GM12878 (cell line): ENCODE measurements at regions not wholly inside any gene's neighbourhood (a gene's known extent, or its start where the extent isn't known, plus 50 kb on each side); places are given as distances from the start of the nearest gene placed in this dataset.

Source experiments
- ATAC-seq: fragments of 200-7000 bp; cut with Tn5 transposase; 3 replicates; pipeline ENCODE4 v1.9.1; 2020; ENCODE audit warnings: mild to moderate bottlenecking, moderate library complexity
- BruUV-seq: library from RNA; stranded (reverse); fragments of 400-500 nt; replicated peaks from 2 replicates; lab custom pipeline; 2021; lab: Mats Ljungman, UMichigan
- CTCF ChIA-PET: fragments of 300-600 bp; sonication (Branson Sonifier 250); formaldehyde crosslinking; extraction: SDS; loops from one replicate; lab custom pipeline; 2021; ENCODE audit warnings: inconsistent platforms; lab: Yijun Ruan, JAX
- POLR2A ChIA-PET: fragments of 350-600 bp; formaldehyde crosslinking; extraction: SDS; loops from one replicate; lab custom pipeline; 2021; ENCODE audit warnings: inconsistent platforms; lab: Charles Lee
- RAD21 ChIA-PET: fragments of 300-600 bp; sonication (Branson Sonifier 250); formaldehyde crosslinking; loops from one replicate; lab custom pipeline; 2023; ENCODE audit warnings: antibody characterized with exemption; ENCODE audit not compliant: unreplicated experiment; lab: Charles Lee
- SMC1A ChIA-PET: fragments of 300-600 bp; sonication (Branson Sonifier 250); formaldehyde crosslinking; loops from one replicate; lab custom pipeline; 2023; ENCODE audit not compliant: unreplicated experiment, uncharacterized antibody; lab: Charles Lee
- DNase-seq: peaks from one replicate; pipeline ENCODE4 v3.0.0-alpha.2; 2011; ENCODE audit warnings: low read depth, low spot score
- FAIRE-seq: peaks from 3 replicates; lab custom pipeline; 2011; peaks lifted over from hg19 to GRCh38; lab: Jason Lieb, UNC
- H2AFZ ChIP-seq: 2 replicates; pipeline ENCODE4 v1.6.0; 2011; ENCODE audit warnings: low read depth, low read length, control low read depth; ENCODE audit not compliant: control insufficient read depth
- H3K27ac ChIP-seq: 2 replicates; pipeline ENCODE4 v1.5.1; 2011; ENCODE audit warnings: control low read depth; ENCODE audit not compliant: control insufficient read depth, insufficient read depth
- H3K27me3 ChIP-seq, 2 experiments: replicated peaks in 1 of 2; 2 replicates each; pipeline versions ENCODE4 v1.6.0 to v1.6.1; 2011; ENCODE audit warnings: low read length in 1 of 2; ENCODE audit not compliant: control insufficient read depth in 2 of 2, insufficient read depth in 2 of 2
- H3K36me3 ChIP-seq, 2 experiments: 2 replicates each; pipeline ENCODE4 v1.5.1; 2011; ENCODE audit warnings: low read length in 1 of 2; ENCODE audit not compliant: control insufficient read depth in 2 of 2, insufficient read depth in 2 of 2
- H3K4me1 ChIP-seq: 2 replicates; pipeline ENCODE4 v1.6.1; 2011; ENCODE audit warnings: mild to moderate bottlenecking, low read length, moderate library complexity, mixed read lengths; ENCODE audit not compliant: control insufficient read depth, insufficient read depth
- H3K4me2 ChIP-seq: 2 replicates; pipeline ENCODE4 v1.6.0; 2011; ENCODE audit warnings: control low read depth; ENCODE audit not compliant: control insufficient read depth, insufficient read depth
- H3K4me3 ChIP-seq: fragments of 200-600 bp; sonication (generic); 2 replicates; pipeline ENCODE4 v1.5.1; 2016
- H3K79me2 ChIP-seq: 2 replicates; pipeline ENCODE4 v1.6.0; 2011; ENCODE audit warnings: low read length; ENCODE audit not compliant: control insufficient read depth, insufficient read depth
- H3K9ac ChIP-seq: 2 replicates; pipeline ENCODE4 v1.8.0; 2011; ENCODE audit warnings: low read length, control low read depth, mixed read lengths; ENCODE audit not compliant: control insufficient read depth, insufficient read depth
- H3K9me3 ChIP-seq: replicated peaks from 3 replicates; pipeline ENCODE4 v1.5.1; 2011; ENCODE audit warnings: mild to moderate bottlenecking, low read length; ENCODE audit not compliant: control insufficient read depth, insufficient read depth
- H4K20me1 ChIP-seq: 2 replicates; pipeline ENCODE4 v1.6.0; 2011; ENCODE audit not compliant: control insufficient read depth, insufficient read depth
- CBX3 ChIP-seq: fragments of 200-600 bp; sonication (generic); IDR thresholded peaks from 2 replicates; pipeline ENCODE4 v1.6.1; 2016; ENCODE audit warnings: low read depth, borderline replicate concordance
- JUNB ChIP-seq: IDR thresholded peaks from 2 replicates; pipeline ENCODE4 v1.6.1; 2016; ENCODE audit warnings: antibody characterized with exemption, mild to moderate bottlenecking
- JUND ChIP-seq: IDR thresholded peaks from 2 replicates; pipeline ENCODE4 v1.6.1; 2012; ENCODE audit warnings: low read depth, mild to moderate bottlenecking, low read length, improper control_type of control experiment, moderate library complexity
- KLF5 ChIP-seq: fragments of 450-650 bp; IDR thresholded peaks from 2 replicates; pipeline ENCODE4 v1.6.1; 2014; ENCODE audit warnings: mild to moderate bottlenecking; ENCODE audit not compliant: partially characterized antibody
- RB1 ChIP-seq: fragments of 450-650 bp; formaldehyde crosslinking; IDR thresholded peaks from 2 replicates; pipeline ENCODE4 v1.6.1; 2017; ENCODE audit warnings: mild to moderate bottlenecking, borderline replicate concordance
- RCOR1 ChIP-seq: conservative IDR thresholded peaks from 2 replicates; pipeline ENCODE4 v1.6.1; 2012; ENCODE audit warnings: low read depth, low read length, improper control_type of control experiment
- ZZZ3 ChIP-seq: IDR thresholded peaks from 2 replicates; pipeline ENCODE4 v1.6.1; 2011; ENCODE audit warnings: low read depth; ENCODE audit not compliant: control insufficient read depth, insufficient read length
- WGBS: methylation state at CpG from one replicate; pipeline ENCODE4 v1.1.6; 2016; ENCODE audit warnings: low lambda C conversion rate; ENCODE audit not compliant: insufficient replicate concordance, insufficient coverage; ENCODE audit errors: missing lambda C conversion rate; 5-methylcytosine and 5-hydroxymethylcytosine counted together
- in situ Hi-C: fragments of 300-500 bp; cut with MboI; formaldehyde crosslinking; loops from 9 replicates; pipeline ENCODE4 v1.14.3; 2018; ENCODE audit warnings: mixed read lengths
- intact Hi-C: fragments of 100-400 bp; cut with micrococcal nuclease; formaldehyde crosslinking; loops from one replicate; pipeline ENCODE4 v1.14.2; 2022; ENCODE audit not compliant: unreplicated experiment
- TF ChIP-seq, protein P1 (sequence below): IDR thresholded peaks from 2 replicates; pipeline ENCODE4 v1.6.1; 2012; ENCODE audit warnings: low read depth, low read length, improper control_type of control experiment
- TF ChIP-seq, protein P2 (sequence below): fragments of 450-650 bp; IDR thresholded peaks from 2 replicates; pipeline ENCODE4 v1.6.1; 2018; ENCODE audit warnings: mild to moderate bottlenecking, low read depth, moderate library complexity; ENCODE audit not compliant: partially characterized antibody

DNA sequence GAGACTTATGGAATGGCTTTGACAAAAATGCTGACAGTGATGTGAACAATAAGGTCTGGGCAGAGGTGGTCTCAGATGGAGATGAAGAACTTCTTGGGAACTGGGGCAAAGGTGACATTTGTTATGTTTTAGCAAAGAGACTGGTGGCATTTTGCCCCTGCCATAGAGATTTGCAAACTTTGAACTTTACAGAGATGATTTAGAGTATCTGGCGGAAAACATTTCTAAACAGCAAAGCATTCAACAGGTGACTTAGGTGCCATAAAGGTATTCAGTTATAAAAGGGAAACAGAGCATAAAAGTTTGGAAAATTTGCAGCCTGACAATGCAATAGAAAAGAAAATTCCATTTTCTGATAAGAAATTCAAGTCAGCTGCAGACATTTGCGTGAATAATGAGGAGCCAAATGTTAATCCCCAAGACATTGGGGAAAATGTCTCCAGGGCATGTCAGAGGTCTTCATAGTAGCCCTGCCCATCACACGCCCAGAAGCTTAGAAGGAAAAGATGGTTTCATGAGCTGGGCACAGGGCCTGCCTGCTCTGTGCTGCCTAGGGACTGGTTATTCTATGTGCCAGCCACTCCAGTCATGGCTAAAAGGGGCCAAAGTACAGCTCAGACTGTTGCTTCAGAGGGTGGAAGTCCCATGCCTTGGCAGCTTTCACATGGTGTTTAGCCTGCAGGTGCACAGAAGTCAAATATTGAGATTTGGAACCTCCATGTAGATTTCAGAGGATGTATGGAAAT is 782.2 kb downstream of the TRAM1L1 start:
- H3K27me3 ChIP-seq, result no peaks in the 10 kb centered on the region
- TF ChIP-seq, protein P1, sequence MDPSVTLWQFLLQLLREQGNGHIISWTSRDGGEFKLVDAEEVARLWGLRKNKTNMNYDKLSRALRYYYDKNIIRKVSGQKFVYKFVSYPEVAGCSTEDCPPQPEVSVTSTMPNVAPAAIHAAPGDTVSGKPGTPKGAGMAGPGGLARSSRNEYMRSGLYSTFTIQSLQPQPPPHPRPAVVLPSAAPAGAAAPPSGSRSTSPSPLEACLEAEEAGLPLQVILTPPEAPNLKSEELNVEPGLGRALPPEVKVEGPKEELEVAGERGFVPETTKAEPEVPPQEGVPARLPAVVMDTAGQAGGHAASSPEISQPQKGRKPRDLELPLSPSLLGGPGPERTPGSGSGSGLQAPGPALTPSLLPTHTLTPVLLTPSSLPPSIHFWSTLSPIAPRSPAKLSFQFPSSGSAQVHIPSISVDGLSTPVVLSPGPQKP, result no peak
- TF ChIP-seq KLF5 (no peak), ZZZ3 (no peak), RCOR1 (no peak), JUNB (no peak), CBX3 (no peak), RB1 (no peak), JUND (no peak)
- TF ChIP-seq, protein P2, sequence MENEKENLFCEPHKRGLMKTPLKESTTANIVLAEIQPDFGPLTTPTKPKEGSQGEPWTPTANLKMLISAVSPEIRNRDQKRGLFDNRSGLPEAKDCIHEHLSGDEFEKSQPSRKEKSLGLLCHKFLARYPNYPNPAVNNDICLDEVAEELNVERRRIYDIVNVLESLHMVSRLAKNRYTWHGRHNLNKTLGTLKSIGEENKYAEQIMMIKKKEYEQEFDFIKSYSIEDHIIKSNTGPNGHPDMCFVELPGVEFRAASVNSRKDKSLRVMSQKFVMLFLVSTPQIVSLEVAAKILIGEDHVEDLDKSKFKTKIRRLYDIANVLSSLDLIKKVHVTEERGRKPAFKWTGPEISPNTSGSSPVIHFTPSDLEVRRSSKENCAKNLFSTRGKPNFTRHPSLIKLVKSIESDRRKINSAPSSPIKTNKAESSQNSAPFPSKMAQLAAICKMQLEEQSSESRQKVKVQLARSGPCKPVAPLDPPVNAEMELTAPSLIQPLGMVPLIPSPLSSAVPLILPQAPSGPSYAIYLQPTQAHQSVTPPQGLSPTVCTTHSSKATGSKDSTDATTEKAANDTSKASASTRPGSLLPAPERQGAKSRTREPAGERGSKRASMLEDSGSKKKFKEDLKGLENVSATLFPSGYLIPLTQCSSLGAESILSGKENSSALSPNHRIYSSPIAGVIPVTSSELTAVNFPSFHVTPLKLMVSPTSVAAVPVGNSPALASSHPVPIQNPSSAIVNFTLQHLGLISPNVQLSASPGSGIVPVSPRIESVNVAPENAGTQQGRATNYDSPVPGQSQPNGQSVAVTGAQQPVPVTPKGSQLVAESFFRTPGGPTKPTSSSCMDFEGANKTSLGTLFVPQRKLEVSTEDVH, result no peak
- ChIA-PET POLR2A (no interaction called here), RAD21 (no interaction called here), SMC1A (no interaction called here), CTCF (interaction anchor here (0.6 kb wide), 1 partner anchor 116 kb away, joined by 3 read pairs; no protein-coding TSS in a partner anchor)
- H3K4me1 ChIP-seq, result no peaks in the 10 kb centered on the region
- no peak overlapping the region for H3K27ac ChIP-seq
- WGBS, result 9% methylated on average over 3 of the region's 3 CpGs
- no peak overlapping the region for H3K9ac ChIP-seq
- no peaks in the 10 kb centered on the region for H4K20me1 ChIP-seq
- no peak for FAIRE-seq
- H3K36me3 ChIP-seq, result no peaks in the 10 kb centered on the region
- H3K79me2 ChIP-seq, result no peaks in the 10 kb centered on the region
- intact Hi-C loops (no loop called here), in situ Hi-C loops (no loop called here)
- no peaks in the 10 kb centered on the region for H3K9me3 ChIP-seq
- H2AFZ ChIP-seq, result no peak overlapping the region
- DNase-seq, result no peak
- no peak overlapping the region for H3K4me2 ChIP-seq
- no peak for ATAC-seq
- no TSS peak for BruUV-seq
- no peak overlapping the region for H3K4me3 ChIP-seq
